Thyroid gland (tissue), 4 donors: ENCODE measurements at regions not wholly inside any gene's neighbourhood (a gene's known extent, or its start where the extent isn't known, plus 50 kb on each side); places are given as distances from the start of the nearest gene placed in this dataset.

Experiments
- DNase-seq, 2 donors: peaks; one replicate each; pipeline ENCODE4 v3.0.0-alpha.2; 2019
- H3K27ac ChIP-seq, 3 donors: fragments of 200-600 bp; sonication (generic); 1 replicate in 2 of 3; 2 replicates in 1 of 3; pipeline ENCODE4 v1.5.1; 2016 to 2019; ENCODE audit warnings: mild to moderate bottlenecking in 1 of 3, moderate library complexity in 1 of 3
- H3K27me3 ChIP-seq: fragments of 200-600 bp; sonication (generic); one replicate; pipeline ENCODE4 v1.5.1; 2019
- H3K36me3 ChIP-seq, 2 donors: fragments of 200-600 bp; sonication (generic); one replicate each; pipeline ENCODE4 v1.5.1; 2016 to 2019
- H3K4me1 ChIP-seq, 2 donors: fragments of 200-600 bp; sonication (generic); one replicate each; pipeline ENCODE4 v1.5.1; 2017 to 2019
- H3K4me3 ChIP-seq, 3 donors: fragments of 200-600 bp; sonication (generic); replicated peaks in 1 of 3; 1 replicate in 2 of 3; 2 replicates in 1 of 3; pipeline ENCODE4 v1.5.1; 2016; ENCODE audit warnings: mild to moderate bottlenecking in 1 of 3
- H3K9me3 ChIP-seq: fragments of 200-600 bp; sonication (generic); one replicate; pipeline ENCODE4 v1.5.1; 2017
- CTCF ChIP-seq, 6 experiments: fragments of 200-600 bp in 3 of 6; fragments of 450-650 bp in 3 of 6; sonication (generic) in 3 of 6; IDR thresholded peaks; one replicate each; pipeline ENCODE4 v1.5.1; 2016 to 2019; ENCODE audit warnings: antibody characterized with exemption in 6 of 6, mild to moderate bottlenecking in 2 of 6, inconsistent platforms in 1 of 6, moderate library complexity in 1 of 6
- POLR2A ChIP-seq, 2 donors: fragments of 450-650 bp; IDR thresholded peaks; one replicate each; pipeline ENCODE4 v1.6.1; 2017; ENCODE audit warnings: antibody characterized with exemption in 2 of 2, mild to moderate bottlenecking in 2 of 2, moderate library complexity in 1 of 2
- WGBS, 2 donors: methylation state at CpG; one replicate each; pipeline ENCODE4 v1.1.5; 2017; 5-methylcytosine and 5-hydroxymethylcytosine counted together
- intact Hi-C: fragments of 100-400 bp; cut with DNase I; formaldehyde crosslinking; loops from one replicate; pipeline ENCODE4 v1.15.1; 2023

DNA sequence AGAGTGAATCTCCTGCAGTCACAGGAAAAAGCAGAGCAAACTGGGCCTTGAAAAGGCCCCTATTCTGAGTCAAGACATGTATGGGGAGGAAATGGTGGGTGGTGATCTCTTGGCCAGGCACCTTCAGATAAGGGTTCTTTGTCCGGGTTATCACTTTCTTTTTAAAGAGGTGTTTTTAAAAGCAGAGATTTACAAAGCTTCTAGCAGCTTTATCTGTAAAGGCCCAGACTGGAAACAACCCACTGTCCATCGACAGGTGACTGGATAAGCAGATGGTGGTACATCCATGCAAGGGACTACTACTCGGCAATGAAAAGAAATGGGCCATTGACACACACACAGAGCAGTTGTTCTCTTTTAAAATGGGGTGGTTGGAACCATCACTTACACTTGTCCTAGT is 596.7 kb upstream of the MKI67 start:
- no peak for TF ChIP-seq POLR2A (IDR thresholded peaks at IDR 0.05)
- no peak for TF ChIP-seq CTCF (IDR thresholded peaks at IDR 0.05)
- 91 to 95% methylated on average over 3 of the region's 3 CpGs for WGBS, 2 donors
- Histone ChIP-seq H3K4me1 (no peaks in the 10 kb centered on the region), H3K27ac (no peak overlapping the region), H3K9me3 (no peaks in the 10 kb centered on the region), H3K4me3 (no peak overlapping the region), H3K27me3 (no peaks in the 10 kb centered on the region), H3K36me3 (no peaks in the 10 kb centered on the region)
- no peak for DNase-seq
- intact Hi-C loops: no loop called here

GRCh38 chr10:128723631-128724205 is 597.5 kb upstream of the MKI67 start:
- DNase-seq: no peak
- TF ChIP-seq CTCF (IDR thresholded peaks at IDR 0.05) (no peak), POLR2A (IDR thresholded peaks at IDR 0.05) (no peak)
- Histone ChIP-seq H3K27me3 (no peaks in the 10 kb centered on the region), H3K4me1 (no peaks in the 10 kb centered on the region), H3K27ac (no peak overlapping the region), H3K4me3 (no peak overlapping the region), H3K36me3 (no peaks in the 10 kb centered on the region), H3K9me3 (no peaks in the 10 kb centered on the region)
- intact Hi-C loops: no loop called here
- WGBS, 2 donors: 76 to 80% methylated on average over 13 to 14 of the region's 14 CpGs

DNA sequence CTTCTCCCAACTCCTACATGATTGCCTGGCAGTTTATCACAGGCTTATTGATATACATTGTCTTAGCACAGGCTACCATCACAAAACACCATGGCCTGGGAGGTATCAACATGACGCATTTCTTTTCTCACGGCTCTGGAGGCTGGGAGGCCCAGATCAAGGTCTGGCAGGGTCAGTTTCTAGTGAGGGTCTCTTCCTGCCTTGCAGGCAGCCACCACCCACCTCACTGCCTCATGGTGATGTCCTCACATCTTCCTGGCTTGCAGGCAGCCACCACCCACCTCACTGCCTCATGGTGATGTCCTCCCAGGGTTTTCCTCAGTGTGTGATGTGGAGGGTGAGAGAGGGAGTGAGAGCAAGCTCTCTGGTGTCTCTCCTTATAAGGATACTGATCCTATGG is 599.3 kb upstream of the MKI67 start:
- TF ChIP-seq CTCF (IDR thresholded peaks at IDR 0.05) (no peak), POLR2A (IDR thresholded peaks at IDR 0.05) (no peak)
- WGBS, 2 donors: 83 to 90% methylated on average over 2 of the region's 2 CpGs
- DNase-seq: no peak

DNA sequence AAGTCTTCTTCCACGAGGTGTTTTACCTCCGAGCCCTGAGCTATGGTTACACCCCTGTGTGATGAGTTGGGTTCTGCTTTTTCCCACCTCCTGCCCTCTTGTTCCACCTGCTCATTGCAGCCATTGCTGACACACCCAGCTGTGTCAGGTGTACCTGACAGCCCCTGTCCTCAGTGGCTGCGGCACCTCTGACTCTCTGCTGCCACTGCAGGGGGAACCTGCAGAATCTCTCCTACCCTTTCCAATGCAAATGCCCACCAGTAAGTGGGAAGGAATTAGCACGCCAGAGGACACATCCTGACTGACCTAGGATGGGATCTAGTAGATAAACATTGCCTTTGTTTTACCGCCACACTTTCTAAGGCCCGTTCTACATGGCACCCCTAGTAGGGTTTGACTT is 600.9 kb upstream of the MKI67 start:
- Histone ChIP-seq H3K9me3 (no peaks in the 10 kb centered on the region), H3K27ac (no peak overlapping the region), H3K4me1 (no peaks in the 10 kb centered on the region), H3K36me3 (no peaks in the 10 kb centered on the region), H3K27me3 (no peaks in the 10 kb centered on the region), H3K4me3 (no peak overlapping the region)
- 61 to 62% methylated on average over 6 of the region's 6 CpGs for WGBS, 2 donors
- intact Hi-C loops: no loop called here
- TF ChIP-seq POLR2A (IDR thresholded peaks at IDR 0.05) (no peak), CTCF (IDR thresholded peaks at IDR 0.05) (no peak)
- DNase-seq: no peak

More for the DNA sequence above, 599.3 kb upstream of the MKI67 start:
- Histone ChIP-seq H3K27ac (no peak overlapping the region), H3K4me1 (no peaks in the 10 kb centered on the region), H3K27me3 (no peaks in the 10 kb centered on the region), H3K4me3 (no peak overlapping the region), H3K9me3 (no peaks in the 10 kb centered on the region), H3K36me3 (no peaks in the 10 kb centered on the region)
- intact Hi-C loops: no loop called here

DNA sequence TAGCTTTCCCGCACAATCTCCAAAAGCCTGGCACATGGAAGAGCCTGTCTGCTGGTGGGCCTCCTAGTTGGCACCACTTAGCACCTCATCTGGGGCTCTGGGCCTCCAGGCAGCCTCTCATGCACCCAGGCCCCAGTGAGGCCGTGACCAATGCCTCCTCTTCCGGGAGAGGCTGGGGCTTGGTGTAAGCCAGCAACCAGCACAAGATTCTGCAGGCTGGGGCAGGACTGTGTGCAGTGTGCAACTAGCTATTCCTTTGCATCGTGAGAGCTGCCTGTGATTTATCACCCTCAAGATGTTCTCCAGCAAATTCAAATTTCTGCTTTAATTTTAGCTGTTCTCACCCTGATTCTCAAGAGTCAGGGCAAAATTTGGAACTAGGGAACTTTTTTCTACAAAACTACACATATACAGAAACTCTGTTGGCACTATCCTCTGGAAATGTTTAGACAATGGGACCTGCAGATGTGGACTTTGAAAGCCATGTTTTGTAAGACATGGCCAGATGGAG is 603.7 kb upstream of the MKI67 start:
- H3K27me3 ChIP-seq: no peaks in the 10 kb centered on the region
- no peaks in the 10 kb centered on the region for H3K36me3 ChIP-seq
- no peaks in the 10 kb centered on the region for H3K9me3 ChIP-seq
- H3K4me1 ChIP-seq: no peaks in the 10 kb centered on the region
- intact Hi-C loops: no loop called here
- TF ChIP-seq POLR2A (IDR thresholded peaks at IDR 0.05) (no peak), CTCF (IDR thresholded peaks at IDR 0.05) (no peak)
- H3K27ac ChIP-seq: no peak overlapping the region
- no peak for DNase-seq
- H3K4me3 ChIP-seq: no peak overlapping the region
- 90 to 91% methylated on average over 4 of the region's 4 CpGs for WGBS, 2 donors
